ENCODE measurements at regions not wholly inside any gene's neighbourhood (a gene's known extent, or its start where the extent isn't known, plus 50 kb on each side); places are given as distances from the start of the nearest gene placed in this dataset.
"Not testable (repeated sequence)": the region's sequence is repeated elsewhere in the genome, so short reads cannot be mapped to it uniquely, and the experiment has no call there.

GRCh38 chr5:112472614-112473013 is 53.5 kb upstream of the EPB41L4A start:
- DNase-seq (ENCODE audit: low read depth), result no peak

GRCh38 chr5:112473989-112474388 is 54.9 kb upstream of the EPB41L4A start:
- DNase-seq (ENCODE audit: low read depth), result no peak

GRCh38 chr5:112475747-112476365 is 56.8 kb upstream of the EPB41L4A start:
- DNase-seq (ENCODE audit: low read depth), result peak; percentile 12

- DNase-seq (ENCODE audit: low read depth), result peak; percentile 31
Measured at GRCh38 chr5:112479418-112479817, 60.3 kb upstream of the EPB41L4A start.

GRCh38 chr5:112480501-112480900 is 61.4 kb upstream of the EPB41L4A start:
- DNase-seq (ENCODE audit: low read depth), result no peak

GRCh38 chr5:112483704-112484103 is 64.6 kb upstream of the EPB41L4A start:
- DNase-seq (ENCODE audit: low read depth), result no peak

- DNase-seq (ENCODE audit: low read depth), result no peak
Measured at GRCh38 chr5:112485934-112486355, 66.9 kb upstream of the EPB41L4A start.

GRCh38 chr5:112491257-112491656 is 72.2 kb upstream of the EPB41L4A start:
- DNase-seq (ENCODE audit: low read depth), result peak; percentile 29

- DNase-seq (ENCODE audit: low read depth), result peak; percentile 63
Measured at GRCh38 chr5:112492291-112492690, 73.2 kb upstream of the EPB41L4A start.

- DNase-seq (ENCODE audit: low read depth), result not testable (repeated sequence)
Measured at GRCh38 chr5:112503749-112504501, 84.8 kb upstream of the EPB41L4A start.

- not testable (repeated sequence) for DNase-seq (ENCODE audit: low read depth)
Measured at GRCh38 chr5:112509097-112509496, 90.0 kb upstream of the EPB41L4A start.

GRCh38 chr5:112511920-112512319 is 92.8 kb upstream of the EPB41L4A start:
- DNase-seq (ENCODE audit: low read depth), result no peak

- no peak for DNase-seq (ENCODE audit: low read depth)
Measured at GRCh38 chr5:112512901-112513300, 93.8 kb upstream of the EPB41L4A start.

- no peak for DNase-seq (ENCODE audit: low read depth)
Measured at GRCh38 chr5:112514111-112514510, 95.0 kb upstream of the EPB41L4A start.

GRCh38 chr5:112520474-112520873 is 101.4 kb upstream of the EPB41L4A start:
- DNase-seq (ENCODE audit: low read depth), result not testable (repeated sequence)

- not testable (repeated sequence) for DNase-seq (ENCODE audit: low read depth)
Measured at GRCh38 chr5:112522891-112523673, 104.0 kb upstream of the EPB41L4A start.

GRCh38 chr5:112523674-112524263 is 104.7 kb upstream of the EPB41L4A start:
- not testable (repeated sequence) for DNase-seq (ENCODE audit: low read depth)

GRCh38 chr5:112525217-112525616 is 106.1 kb upstream of the EPB41L4A start:
- DNase-seq (ENCODE audit: low read depth), result no peak

- no peak for DNase-seq (ENCODE audit: low read depth)
Measured at GRCh38 chr5:112528928-112529327, 109.9 kb upstream of the EPB41L4A start.

- no peak for DNase-seq (ENCODE audit: low read depth)
Measured at GRCh38 chr5:112529525-112529924, 110.4 kb upstream of the EPB41L4A start.

GRCh38 chr5:112532654-112533360 is 113.7 kb upstream of the EPB41L4A start:
- DNase-seq (ENCODE audit: low read depth), result no peak
